SK-N-SH (cell line): ENCODE measurements at regions not wholly inside any gene's neighbourhood (a gene's known extent, or its start where the extent isn't known, plus 50 kb on each side); places are given as distances from the start of the nearest gene placed in this dataset.

Experiments used
- CTCF ChIA-PET: fragments of 300-600, 350-600 bp; formaldehyde crosslinking; extraction: SDS; loops from one replicate; lab custom pipeline; 2021; lab: Yijun Ruan, JAX
- POLR2A ChIA-PET: fragments of 350-600 bp; sonication (Branson Sonifier 250); formaldehyde crosslinking; extraction: SDS; loops from one replicate; lab custom pipeline; 2020; ENCODE audit warnings: antibody characterized with exemption, inconsistent platforms; lab: Yijun Ruan, JAX
- DNase-seq: peaks from one replicate; pipeline ENCODE4 v3.0.0; 2012
- H2AFZ ChIP-seq: fragments of 200-600 bp; sonication (generic); 2 replicates; pipeline ENCODE4 v1.8.1; 2016; ENCODE audit warnings: antibody characterized with exemption, mild to moderate bottlenecking, low read depth
- H3F3A ChIP-seq: fragments of 200-600 bp; sonication (generic); replicated peaks from 2 replicates; pipeline ENCODE3; 2016; ENCODE audit warnings: antibody characterized with exemption, mild to moderate bottlenecking; ENCODE audit not compliant: insufficient read depth
- H3K27ac ChIP-seq, 2 experiments: fragments of 200-500 bp in 1 of 2; fragments of 200-600 bp in 1 of 2; sonication (Bioruptor generic) in 1 of 2; sonication (generic), shearing (Covaris generic) in 1 of 2; 2 replicates each; pipeline versions ENCODE4 v1.5.1 to v1.6.1; 2014 to 2016; ENCODE audit warnings: low read depth in 2 of 2, inconsistent platforms in 1 of 2, low read length in 1 of 2, mild to moderate bottlenecking in 1 of 2, mixed read lengths in 1 of 2
- H3K27me3 ChIP-seq: fragments of 200-600 bp; sonication (generic), shearing (Covaris generic); 2 replicates; pipeline ENCODE4 v1.6.1; 2016; ENCODE audit warnings: mixed run types; ENCODE audit not compliant: insufficient read depth
- H3K36me3 ChIP-seq, 2 experiments: fragments of 200-500 bp in 1 of 2; fragments of 200-600 bp in 1 of 2; sonication (Bioruptor generic) in 1 of 2; sonication (generic) in 1 of 2; replicated peaks in 1 of 2; 2 replicates each; pipeline versions ENCODE3 to v1.5.1; 2014 to 2016; ENCODE audit warnings: low read length in 1 of 2, mild to moderate bottlenecking in 1 of 2; ENCODE audit not compliant: insufficient read depth in 2 of 2, control insufficient read depth in 1 of 2
- H3K4me1 ChIP-seq, 2 experiments: fragments of 200-500 bp in 1 of 2; fragments of 200-600 bp in 1 of 2; sonication (Bioruptor generic) in 1 of 2; sonication (generic), shearing (Covaris generic) in 1 of 2; 2 replicates each; pipeline versions ENCODE4 v1.5.1 to v1.6.1; 2014 to 2016; ENCODE audit warnings: low read depth in 1 of 2, low read length in 1 of 2, mixed run types in 1 of 2; ENCODE audit not compliant: insufficient read depth in 2 of 2, control insufficient read depth in 1 of 2
- H3K4me2 ChIP-seq: fragments of 200-600 bp; sonication (generic), shearing (Covaris generic); 2 replicates; pipeline ENCODE4 v1.6.1; 2017; ENCODE audit warnings: mixed run types
- H3K4me3 ChIP-seq, 2 experiments: fragments of 200-500 bp in 1 of 2; fragments of 200-600 bp in 1 of 2; sonication (Bioruptor generic) in 1 of 2; sonication (generic), shearing (Covaris generic) in 1 of 2; 2 replicates each; pipeline versions ENCODE4 v1.5.1 to v1.8.1; 2014 to 2016; ENCODE audit warnings: low read depth in 2 of 2, inconsistent platforms in 1 of 2, low read length in 1 of 2, mild to moderate bottlenecking in 1 of 2, mixed read lengths in 1 of 2, moderate library complexity in 1 of 2
- H3K79me2 ChIP-seq: fragments of 200-600 bp; sonication (generic); 2 replicates; pipeline ENCODE4 v1.8.1; 2017; ENCODE audit warnings: mild to moderate bottlenecking; ENCODE audit not compliant: insufficient read depth
- H3K9ac ChIP-seq: fragments of 200-600 bp; sonication (generic); 2 replicates; pipeline ENCODE4 v1.6.1; 2017; ENCODE audit warnings: mixed run types
- H3K9me2 ChIP-seq: fragments of 200-600 bp; sonication (generic); 2 replicates; pipeline ENCODE4 v1.6.1; 2017; ENCODE audit warnings: mixed run types
- H3K9me3 ChIP-seq: fragments of 200-600 bp; sonication (generic); 2 replicates; pipeline ENCODE4 v1.6.1; 2017; ENCODE audit warnings: mixed run types, mild to moderate bottlenecking, moderate library complexity
- H4K20me1 ChIP-seq: fragments of 200-600 bp; sonication (generic); 2 replicates; pipeline ENCODE4 v1.6.1; 2017; ENCODE audit warnings: mild to moderate bottlenecking, mixed run types; ENCODE audit not compliant: insufficient read depth
- CHD2 ChIP-seq: fragments of 150-350 bp; IDR thresholded peaks from 2 replicates; pipeline ENCODE4 v1.6.1; 2018; ENCODE audit warnings: low read length; ENCODE audit not compliant: partially characterized antibody
- CTCF ChIP-seq: fragments of 200-600 bp; sonication (generic); IDR thresholded peaks from 2 replicates; pipeline ENCODE4 v1.6.1; 2017; ENCODE audit warnings: antibody characterized with exemption, mild to moderate bottlenecking, moderate library complexity
- ELF1 ChIP-seq: IDR thresholded peaks from 2 replicates; pipeline ENCODE4 v1.4.0; 2012
- FOSL2 ChIP-seq: IDR thresholded peaks from 2 replicates; pipeline ENCODE4 v1.4.0; 2012; ENCODE audit warnings: low read depth, mild to moderate bottlenecking, moderate library complexity, borderline replicate concordance
- FOXJ3 ChIP-seq: sonication (generic); formaldehyde crosslinking; IDR thresholded peaks from 2 replicates; pipeline ENCODE4 v1.5.1; 2020; ENCODE audit warnings: mild to moderate bottlenecking, missing genetic modification reagents
- FOXM1 ChIP-seq: IDR thresholded peaks from 2 replicates; pipeline ENCODE4 v1.4.0; 2012; ENCODE audit warnings: low read depth, mild to moderate bottlenecking
- GATA2 ChIP-seq: sonication (generic); formaldehyde crosslinking; IDR thresholded peaks from 2 replicates; pipeline ENCODE4 v1.5.0; 2020; ENCODE audit warnings: mild to moderate bottlenecking, missing genetic modification reagents
- JUND ChIP-seq: IDR thresholded peaks from 2 replicates; pipeline ENCODE4 v1.4.0; 2012
- NFIC ChIP-seq: IDR thresholded peaks from 2 replicates; pipeline ENCODE4 v1.4.0; 2012; ENCODE audit warnings: borderline replicate concordance
- NRF1 ChIP-seq: IDR thresholded peaks from 2 replicates; pipeline ENCODE4 v1.6.1; 2012; ENCODE audit warnings: low read depth, mild to moderate bottlenecking, low read length
- RAD21 ChIP-seq: IDR thresholded peaks from 2 replicates; pipeline ENCODE4 v1.6.1; 2012; ENCODE audit warnings: mild to moderate bottlenecking, low read length
- RCOR1 ChIP-seq: fragments of 150-350 bp; IDR thresholded peaks from 2 replicates; pipeline ENCODE4 v1.6.1; 2017; ENCODE audit warnings: antibody characterized with exemption, low read length
- SIN3A ChIP-seq: IDR thresholded peaks from 2 replicates; pipeline ENCODE4 v1.6.1; 2012; ENCODE audit warnings: low read depth, mild to moderate bottlenecking, low read length, moderate library complexity, borderline replicate concordance
- TCF12 ChIP-seq: IDR thresholded peaks from 2 replicates; pipeline ENCODE4 v1.4.0; 2012
- TEAD4 ChIP-seq: IDR thresholded peaks from 2 replicates; pipeline ENCODE4 v1.4.0; 2012; ENCODE audit warnings: mild to moderate bottlenecking, borderline replicate concordance; ENCODE audit not compliant: insufficient read depth
- YY1 ChIP-seq: IDR thresholded peaks from 2 replicates; pipeline ENCODE4 v1.4.0; 2012; ENCODE audit warnings: low read depth, mild to moderate bottlenecking
- WGBS: methylation state at CpG from one replicate; pipeline ENCODE4 v1.1.6; 2017; ENCODE audit warnings: low lambda C conversion rate; 5-methylcytosine and 5-hydroxymethylcytosine counted together
- TF ChIP-seq, protein P1 (sequence below): IDR thresholded peaks from 2 replicates; pipeline ENCODE4 v1.4.0; 2012; ENCODE audit warnings: low read depth
- TF ChIP-seq, protein P2 (sequence below): fragments of 150-350 bp; IDR thresholded peaks from 2 replicates; pipeline ENCODE4 v1.6.1; 2017; ENCODE audit warnings: antibody characterized with exemption, low read length, low read depth, borderline replicate concordance

DNA sequence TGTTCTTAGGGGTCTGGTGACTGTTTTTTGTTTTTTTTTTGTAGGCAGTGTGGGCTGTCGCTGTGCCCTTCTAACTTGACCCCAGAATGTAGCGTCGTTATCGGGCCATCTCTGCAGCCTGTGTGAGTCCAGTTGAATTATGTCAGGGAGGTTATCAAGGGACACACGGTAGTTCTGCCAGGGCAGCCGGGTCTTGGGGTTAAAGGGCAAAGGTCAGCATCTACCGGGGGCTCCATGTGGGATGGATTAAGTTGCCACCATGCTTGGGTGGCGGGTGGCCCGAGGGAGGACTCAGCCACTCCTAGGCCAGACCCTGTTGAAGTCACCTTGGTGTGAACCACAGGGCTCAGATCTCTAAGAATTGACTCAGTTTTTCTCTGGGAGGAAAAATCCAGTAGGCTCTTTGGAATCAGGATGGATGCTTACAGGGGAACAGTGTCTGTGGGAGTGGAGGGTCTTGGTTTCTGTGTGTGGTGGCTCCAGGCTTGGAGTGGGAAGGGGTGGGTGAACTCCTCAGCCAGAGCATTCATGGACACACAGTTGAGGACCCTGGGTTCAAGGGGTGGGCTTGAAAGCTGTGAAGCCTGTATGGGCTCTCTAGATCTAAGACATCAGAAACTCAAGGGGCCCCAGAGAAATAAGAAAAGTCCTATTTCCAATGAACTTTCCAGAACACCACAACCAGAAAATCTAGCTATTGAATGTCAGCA lies 191.7 kb downstream of the IRF8 start:
- Histone ChIP-seq H3K27ac (no peak overlapping the region), H3K4me3 (no peak overlapping the region), H2AFZ (no peak overlapping the region), H3K9ac (no peak overlapping the region), H3K9me3 (no peaks in the 10 kb centered on the region), H3K27me3 (peaks cover 67% of the 10 kb centered on the region), H3F3A (no peaks in the 10 kb centered on the region), H3K4me1 (no peaks in the 10 kb centered on the region), H3K4me2 (no peak overlapping the region), H3K79me2 (no peaks in the 10 kb centered on the region), H3K9me2 (no peaks in the 10 kb centered on the region), H4K20me1 (no peaks in the 10 kb centered on the region), H3K36me3 (no peaks in the 10 kb centered on the region)
- ChIA-PET CTCF (interaction anchor here (1.0 to 1.9 kb wide), 2 partner anchors 18 to 430 kb away, joined by 3 to 5 read pairs; no protein-coding TSS in a partner anchor), POLR2A (no interaction called here)
- TF ChIP-seq RCOR1 (no peak), CHD2 (no peak), FOXJ3 (CRISPR knock-in tag) (no peak), GATA2 (CRISPR knock-in tag) (no peak), RAD21 (no peak), TEAD4 (no peak)
- 6% methylated on average over 9 of the region's 9 CpGs for whole genome bisulfite sequencing
- no peak for DNase-seq

DNA sequence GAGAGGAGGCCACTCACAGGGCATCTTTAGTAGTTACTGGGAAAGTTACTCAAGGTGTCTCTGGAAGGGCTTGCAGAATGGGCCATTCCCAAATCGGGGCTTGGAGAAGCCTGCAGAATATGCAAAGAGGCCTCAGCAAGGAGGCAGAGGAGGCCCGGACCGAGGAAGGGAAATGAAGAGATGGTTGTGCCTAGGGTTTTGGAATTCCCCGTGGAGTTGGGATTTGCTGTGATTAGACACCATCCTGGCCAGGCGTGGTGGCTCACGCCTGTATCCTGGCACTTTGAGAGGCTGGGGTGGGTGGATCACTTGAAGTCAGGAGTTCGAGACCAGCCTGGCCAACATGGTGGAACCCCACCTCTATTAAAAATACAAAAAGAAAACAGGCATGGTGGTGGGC lies 193.0 kb downstream of the IRF8 start:
- Histone ChIP-seq H3K79me2 (no peaks in the 10 kb centered on the region), H3K9ac (no peak overlapping the region), H3K4me3 (no peak overlapping the region), H4K20me1 (no peaks in the 10 kb centered on the region)
- POLR2A ChIA-PET, result no interaction called here
- no peak for TF ChIP-seq TCF12
- TF ChIP-seq GATA2 (CRISPR knock-in tag), result no peak
- TF ChIP-seq, protein P1, sequence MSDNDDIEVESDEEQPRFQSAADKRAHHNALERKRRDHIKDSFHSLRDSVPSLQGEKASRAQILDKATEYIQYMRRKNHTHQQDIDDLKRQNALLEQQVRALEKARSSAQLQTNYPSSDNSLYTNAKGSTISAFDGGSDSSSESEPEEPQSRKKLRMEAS, result no peak
- no peak for TF ChIP-seq TEAD4
- no peak for TF ChIP-seq FOSL2
- no peak for TF ChIP-seq FOXM1
- no peak for TF ChIP-seq NFIC
- no peak for TF ChIP-seq NRF1
- TF ChIP-seq FOXJ3 (CRISPR knock-in tag), result no peak
- TF ChIP-seq JUND, result no peak
- TF ChIP-seq, protein P2, sequence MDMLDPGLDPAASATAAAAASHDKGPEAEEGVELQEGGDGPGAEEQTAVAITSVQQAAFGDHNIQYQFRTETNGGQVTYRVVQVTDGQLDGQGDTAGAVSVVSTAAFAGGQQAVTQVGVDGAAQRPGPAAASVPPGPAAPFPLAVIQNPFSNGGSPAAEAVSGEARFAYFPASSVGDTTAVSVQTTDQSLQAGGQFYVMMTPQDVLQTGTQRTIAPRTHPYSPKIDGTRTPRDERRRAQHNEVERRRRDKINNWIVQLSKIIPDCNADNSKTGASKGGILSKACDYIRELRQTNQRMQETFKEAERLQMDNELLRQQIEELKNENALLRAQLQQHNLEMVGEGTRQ, result no peak
- TF ChIP-seq SIN3A, result no peak
- TF ChIP-seq YY1, result no peak
- TF ChIP-seq CTCF, result no peak
- no peak for TF ChIP-seq ELF1
- TF ChIP-seq, all 33 proteins: peak for 0
- Histone ChIP-seq H3K9me2 (no peaks in the 10 kb centered on the region), H3F3A (no peaks in the 10 kb centered on the region), H3K4me1 (no peaks in the 10 kb centered on the region), H3K9me3 (no peaks in the 10 kb centered on the region), H3K4me2 (no peak overlapping the region), H3K36me3 (no peaks in the 10 kb centered on the region), H2AFZ (no peak overlapping the region), H3K27ac (no peak overlapping the region), H3K27me3 (peaks cover 66% of the 10 kb centered on the region)
- CTCF ChIA-PET, result interaction anchor here (1.0 to 1.9 kb wide), 2 partner anchors 19 to 428 kb away, joined by 3 to 5 read pairs; no protein-coding TSS in a partner anchor
- WGBS, result 3% methylated on average over 7 of the region's 7 CpGs
- DNase-seq, result no peak
